Suprapubic skin (tissue), 4 donors: ENCODE measurements at regions not wholly inside any gene's neighbourhood (a gene's known extent, or its start where the extent isn't known, plus 50 kb on each side); places are given as distances from the start of the nearest gene placed in this dataset.

Experiments used
- DNase-seq, 2 donors: peaks; one replicate each; pipeline ENCODE4 v3.0.0-alpha.2; 2019; ENCODE audit warnings: low spot score in 2 of 2
- H3K27ac ChIP-seq: fragments of 200-600 bp; sonication (generic); one replicate; pipeline ENCODE4 v1.5.1; 2019
- H3K27me3 ChIP-seq: fragments of 200-600 bp; sonication (generic); one replicate; pipeline ENCODE4 v1.5.1; 2019
- H3K36me3 ChIP-seq: fragments of 200-600 bp; sonication (generic); one replicate; pipeline ENCODE4 v1.5.1; 2019
- H3K4me1 ChIP-seq: fragments of 200-600 bp; sonication (generic); one replicate; pipeline ENCODE4 v1.5.1; 2019
- H3K4me3 ChIP-seq: fragments of 200-600 bp; sonication (generic); one replicate; pipeline ENCODE4 v1.5.1; 2019; ENCODE audit warnings: mild to moderate bottlenecking
- H3K9me3 ChIP-seq: fragments of 200-600 bp; sonication (generic); one replicate; pipeline ENCODE4 v1.5.1; 2019
- EP300 ChIP-seq: sonication (generic); formaldehyde crosslinking; IDR thresholded peaks from one replicate; pipeline ENCODE4 v1.6.1; 2017; ENCODE audit warnings: antibody characterized with exemption
- POLR2A ChIP-seq, 2 donors: fragments of 450-650 bp; IDR thresholded peaks; one replicate each; pipeline ENCODE4 v1.6.1; 2017; ENCODE audit warnings: antibody characterized with exemption in 2 of 2, mild to moderate bottlenecking in 2 of 2, moderate library complexity in 2 of 2
- POLR2AphosphoS5 ChIP-seq, 3 donors: sonication (generic); formaldehyde crosslinking; IDR thresholded peaks; one replicate each; pipeline ENCODE4 v1.6.1; 2017; ENCODE audit warnings: antibody characterized with exemption in 3 of 3
- whole genome bisulfite sequencing: methylation state at CpG from one replicate; pipeline ENCODE4 v1.1.5; 2018; 5-methylcytosine and 5-hydroxymethylcytosine counted together
- TF ChIP-seq, protein P1 (sequence below), 2 donors: fragments of 200-600 bp in 1 of 2; fragments of 450-650 bp in 1 of 2; sonication (generic) in 1 of 2; IDR thresholded peaks; one replicate each; pipeline ENCODE4 v1.5.1; 2016 to 2019; ENCODE audit warnings: antibody characterized with exemption in 2 of 2, mild to moderate bottlenecking in 1 of 2, moderate library complexity in 1 of 2

DNA sequence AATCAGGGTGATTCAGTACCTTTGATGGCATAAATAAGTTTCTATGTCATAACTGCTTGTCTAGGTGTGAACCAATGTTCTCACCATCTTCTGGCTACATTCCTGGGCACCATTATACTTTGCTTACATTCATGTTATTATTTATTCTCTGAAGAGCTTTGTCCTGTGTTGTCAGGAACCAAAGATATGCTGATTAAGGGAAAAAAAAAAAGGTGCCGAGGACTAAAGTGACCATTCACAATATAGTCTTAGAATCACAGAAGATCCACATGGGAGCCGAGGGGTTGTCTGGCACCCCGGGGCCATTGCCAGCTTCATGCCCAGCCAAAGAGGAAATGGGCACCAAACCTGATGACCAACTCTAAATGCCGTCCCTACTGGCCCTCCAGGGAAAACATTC, 329.2 kb upstream of the NFE2L3 start:
- WGBS: 89% methylated on average over 4 of the region's 4 CpGs
- TF ChIP-seq, protein P1, sequence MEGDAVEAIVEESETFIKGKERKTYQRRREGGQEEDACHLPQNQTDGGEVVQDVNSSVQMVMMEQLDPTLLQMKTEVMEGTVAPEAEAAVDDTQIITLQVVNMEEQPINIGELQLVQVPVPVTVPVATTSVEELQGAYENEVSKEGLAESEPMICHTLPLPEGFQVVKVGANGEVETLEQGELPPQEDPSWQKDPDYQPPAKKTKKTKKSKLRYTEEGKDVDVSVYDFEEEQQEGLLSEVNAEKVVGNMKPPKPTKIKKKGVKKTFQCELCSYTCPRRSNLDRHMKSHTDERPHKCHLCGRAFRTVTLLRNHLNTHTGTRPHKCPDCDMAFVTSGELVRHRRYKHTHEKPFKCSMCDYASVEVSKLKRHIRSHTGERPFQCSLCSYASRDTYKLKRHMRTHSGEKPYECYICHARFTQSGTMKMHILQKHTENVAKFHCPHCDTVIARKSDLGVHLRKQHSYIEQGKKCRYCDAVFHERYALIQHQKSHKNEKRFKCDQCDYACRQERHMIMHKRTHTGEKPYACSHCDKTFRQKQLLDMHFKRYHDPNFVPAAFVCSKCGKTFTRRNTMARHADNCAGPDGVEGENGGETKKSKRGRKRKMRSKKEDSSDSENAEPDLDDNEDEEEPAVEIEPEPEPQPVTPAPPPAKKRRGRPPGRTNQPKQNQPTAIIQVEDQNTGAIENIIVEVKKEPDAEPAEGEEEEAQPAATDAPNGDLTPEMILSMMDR (IDR thresholded peaks at IDR 0.05): no peak
- TF ChIP-seq POLR2A (IDR thresholded peaks at IDR 0.05): no peak
- TF ChIP-seq POLR2AphosphoS5 (IDR thresholded peaks at IDR 0.05): no peak
- no peak for TF ChIP-seq EP300
- Histone ChIP-seq H3K4me3 (no peak overlapping the region), H3K36me3 (no peaks in the 10 kb centered on the region), H3K27me3 (no peaks in the 10 kb centered on the region), H3K27ac (no peak overlapping the region), H3K9me3 (no peaks in the 10 kb centered on the region), H3K4me1 (no peaks in the 10 kb centered on the region)
- DNase-seq: no peak

DNA sequence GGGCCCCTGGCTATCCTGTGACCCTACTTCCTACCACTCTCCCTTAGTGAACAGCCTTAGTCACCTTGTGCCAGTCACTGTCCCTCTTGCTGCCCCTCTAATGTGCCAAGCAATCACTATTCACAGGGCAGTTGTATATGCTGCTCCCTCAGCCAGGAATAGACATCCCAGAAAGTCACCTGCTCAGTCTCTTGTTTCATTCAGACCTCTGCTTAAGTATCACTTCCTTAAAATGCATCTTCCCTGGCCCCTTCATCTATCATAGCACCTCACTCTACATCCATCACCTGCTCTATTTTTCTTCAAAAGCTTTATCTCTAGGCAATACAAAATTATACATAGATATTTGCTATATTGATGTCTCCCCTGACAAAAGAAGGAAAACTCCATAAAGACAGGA, 328.4 kb upstream of the NFE2L3 start:
- H3K9me3 ChIP-seq: no peaks in the 10 kb centered on the region
- no peak for DNase-seq

DNA sequence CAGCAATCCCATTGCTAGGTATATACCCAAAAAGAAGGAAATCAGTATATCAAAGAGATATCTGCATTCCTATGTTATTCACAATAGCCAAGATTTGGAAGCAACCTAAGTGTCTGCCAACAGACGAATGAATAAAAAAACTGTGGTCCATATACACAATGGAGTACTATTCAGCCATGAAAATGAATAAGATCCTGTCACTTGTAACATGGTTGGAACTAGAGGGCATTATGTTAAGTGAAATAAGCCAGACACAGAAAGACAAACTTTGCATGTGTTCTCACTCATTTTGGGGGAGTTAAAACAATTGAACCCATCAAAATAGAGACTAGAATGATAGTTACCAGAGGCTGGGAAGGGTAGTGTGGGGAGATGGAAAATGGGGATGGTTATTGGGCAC, 323.5 kb upstream of the NFE2L3 start:
- Histone ChIP-seq H3K4me3 (no peak overlapping the region), H3K4me1 (no peaks in the 10 kb centered on the region), H3K36me3 (no peaks in the 10 kb centered on the region), H3K27ac (no peak overlapping the region), H3K27me3 (no peaks in the 10 kb centered on the region), H3K9me3 (no peaks in the 10 kb centered on the region)
- TF ChIP-seq, protein P1 (IDR thresholded peaks at IDR 0.05): no peak
- no peak for TF ChIP-seq POLR2A (IDR thresholded peaks at IDR 0.05)
- no peak for TF ChIP-seq EP300
- TF ChIP-seq POLR2AphosphoS5 (IDR thresholded peaks at IDR 0.05): no peak
- WGBS: 93% methylated on average over 1 of the region's 1 CpG
- DNase-seq: no peak

More for the DNA sequence above, 328.4 kb upstream of the NFE2L3 start:
- Histone ChIP-seq H3K4me1 (no peaks in the 10 kb centered on the region), H3K27me3 (no peaks in the 10 kb centered on the region), H3K4me3 (no peak overlapping the region), H3K27ac (no peak overlapping the region), H3K36me3 (no peaks in the 10 kb centered on the region)
- TF ChIP-seq POLR2A (IDR thresholded peaks at IDR 0.05) (no peak), POLR2AphosphoS5 (IDR thresholded peaks at IDR 0.05) (no peak), EP300 (no peak)
- TF ChIP-seq, protein P1 (IDR thresholded peaks at IDR 0.05): no peak

DNA sequence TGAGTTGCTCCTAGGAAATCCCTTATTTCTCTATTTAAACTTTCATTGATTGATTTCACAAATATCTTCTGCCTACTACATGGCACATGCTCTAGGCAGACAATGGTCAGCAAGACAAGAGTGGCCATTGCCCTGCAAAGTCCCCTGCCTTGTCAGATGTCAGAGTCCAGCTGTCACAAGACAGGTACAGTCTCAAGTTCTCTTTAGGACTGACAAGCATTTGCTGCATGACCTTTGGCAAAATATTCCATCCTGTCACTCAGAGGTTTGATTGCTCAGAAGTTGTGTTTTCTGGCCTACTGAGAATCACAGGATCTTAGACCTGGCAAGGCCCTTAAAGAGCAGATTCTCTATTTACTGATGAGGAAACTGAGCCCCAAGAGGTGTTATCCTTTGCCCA, 322.3 kb upstream of the NFE2L3 start:
- H3K27ac ChIP-seq: no peak overlapping the region
- DNase-seq: no peak
- H3K27me3 ChIP-seq: no peaks in the 10 kb centered on the region
- no peaks in the 10 kb centered on the region for H3K4me1 ChIP-seq
- TF ChIP-seq POLR2AphosphoS5 (IDR thresholded peaks at IDR 0.05) (no peak), EP300 (no peak), POLR2A (IDR thresholded peaks at IDR 0.05) (no peak)
- TF ChIP-seq, protein P1 (IDR thresholded peaks at IDR 0.05): no peak
- H3K9me3 ChIP-seq: no peaks in the 10 kb centered on the region
- no peaks in the 10 kb centered on the region for H3K36me3 ChIP-seq
- no peak overlapping the region for H3K4me3 ChIP-seq

DNA sequence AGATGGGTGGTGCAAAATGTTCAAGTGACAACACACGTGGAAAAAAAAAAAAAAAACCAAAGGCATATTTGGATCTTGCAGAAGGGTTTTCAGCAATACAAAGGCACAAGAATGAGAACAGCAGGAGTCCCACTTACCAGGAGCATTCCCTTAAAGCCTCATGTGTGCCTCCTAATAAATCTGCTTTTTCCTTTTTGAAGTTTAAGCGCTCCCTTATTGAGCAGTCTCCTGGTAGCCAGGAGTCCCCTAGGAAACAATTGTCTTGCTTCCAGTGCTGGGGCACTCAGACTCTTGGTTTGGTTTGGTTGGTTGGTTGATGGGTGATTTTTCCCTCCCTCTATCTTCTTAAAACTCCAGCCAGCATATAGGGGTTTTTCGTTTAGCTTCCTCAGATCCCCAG, 321.8 kb upstream of the NFE2L3 start:
- DNase-seq: no peak
- Histone ChIP-seq H3K36me3 (no peaks in the 10 kb centered on the region), H3K4me1 (no peaks in the 10 kb centered on the region), H3K9me3 (no peaks in the 10 kb centered on the region), H3K27me3 (no peaks in the 10 kb centered on the region), H3K27ac (no peak overlapping the region), H3K4me3 (no peak overlapping the region)
- TF ChIP-seq EP300: no peak
- TF ChIP-seq, protein P1 (IDR thresholded peaks at IDR 0.05): no peak
- no peak for TF ChIP-seq POLR2AphosphoS5 (IDR thresholded peaks at IDR 0.05)
- no peak for TF ChIP-seq POLR2A (IDR thresholded peaks at IDR 0.05)
- 85% methylated on average over 3 of the region's 3 CpGs for WGBS
